K562 (cell line): ENCODE measurements at regions not wholly inside any gene's neighbourhood (a gene's known extent, or its start where the extent isn't known, plus 50 kb on each side); places are given as distances from the start of the nearest gene placed in this dataset.

Experiments used
- ATAC-seq: fragments of 200-7000 bp; cut with Tn5 transposase; 3 replicates; pipeline ENCODE4 v1.9.1; 2020; ENCODE audit warnings: moderate library complexity
- BruUV-seq: library from RNA; stranded (reverse); fragments of 400-500 nt; replicated peaks from 2 replicates; lab custom pipeline; 2021; lab: Mats Ljungman, UMichigan
- CTCF ChIA-PET: fragments of 300-600 bp; formaldehyde crosslinking; extraction: SDS; loops from one replicate; lab custom pipeline; 2021; ENCODE audit warnings: low intra/inter-chr PET ratio; lab: Yijun Ruan, JAX
- POLR2A ChIA-PET: fragments of 300-600, 350-650 bp; sonication (Branson Sonifier 250); formaldehyde crosslinking; extraction: SDS; loops from one replicate; lab custom pipeline; 2021; ENCODE audit warnings: antibody characterized with exemption, inconsistent platforms; lab: Yijun Ruan, JAX
- DNase-seq, 4 experiments: peaks; one replicate each; pipeline versions ENCODE4 v3.0.0 to v3.0.0-alpha.2; 2011 to 2018; ENCODE audit warnings: low spot score in 3 of 4, mixed read lengths in 3 of 4; ENCODE audit errors: extremely low read depth in 1 of 4
- FAIRE-seq: peaks from 2 replicates; lab custom pipeline; 2011; peaks lifted over from hg19 to GRCh38; lab: Jason Lieb, UNC
- H2AFZ ChIP-seq: 2 replicates; pipeline ENCODE4 v1.6.0; 2011; ENCODE audit warnings: low read depth, low read length, control low read depth, inconsistent platforms
- H3K27ac ChIP-seq: fragments of 200-600 bp; 3 replicates; pipeline ENCODE4 v1.8.0; 2011; ENCODE audit warnings: low read depth, mild to moderate bottlenecking, control low read depth, inconsistent platforms, low read length, moderate library complexity, mixed read lengths; ENCODE audit errors: extremely low read depth
- H3K27me3 ChIP-seq, 2 experiments: fragments of 300-600 bp in 1 of 2; 2 replicates in 1 of 2; 3 replicates in 1 of 2; pipeline versions ENCODE4 v1.6.0 to v1.8.0; 2011; ENCODE audit warnings: inconsistent platforms in 2 of 2, low read length in 2 of 2, mild to moderate bottlenecking in 1 of 2, mixed read lengths in 1 of 2, moderate library complexity in 1 of 2; ENCODE audit not compliant: control insufficient read depth in 2 of 2, insufficient read depth in 2 of 2
- H3K36me3 ChIP-seq: fragments of 300-600 bp; 3 replicates; pipeline ENCODE4 v1.8.0; 2011; ENCODE audit warnings: mild to moderate bottlenecking, low read length, inconsistent platforms; ENCODE audit not compliant: control insufficient read depth, insufficient read depth
- H3K4me1 ChIP-seq, 2 experiments: fragments of 200-600 bp in 1 of 2; replicated peaks in 1 of 2; 2 replicates in 1 of 2; 3 replicates in 1 of 2; pipeline versions ENCODE4 v1.5.1 to v1.8.0; 2011; ENCODE audit warnings: inconsistent platforms in 2 of 2, low read length in 2 of 2, mild to moderate bottlenecking in 1 of 2, mixed read lengths in 1 of 2, moderate library complexity in 1 of 2; ENCODE audit not compliant: control insufficient read depth in 2 of 2, insufficient read depth in 2 of 2
- H3K4me2 ChIP-seq: 2 replicates; pipeline ENCODE4 v1.6.1; 2011; ENCODE audit warnings: low read length, control low read depth, inconsistent platforms, mixed read lengths; ENCODE audit not compliant: insufficient read depth
- H3K4me3 ChIP-seq: fragments of 200-600 bp; sonication (generic), shearing (Covaris generic); 2 replicates; pipeline ENCODE4 v1.5.1; 2016; ENCODE audit warnings: control low read depth, inconsistent platforms
- H3K79me2 ChIP-seq: fragments of 200-600 bp; 3 replicates; pipeline ENCODE4 v1.8.0; 2011; ENCODE audit warnings: low read length, inconsistent platforms; ENCODE audit not compliant: control insufficient read depth, insufficient read depth
- H3K9ac ChIP-seq, 2 experiments: 2 replicates each; pipeline versions ENCODE4 v1.6.0 to v1.6.1; 2011; ENCODE audit warnings: low read depth in 2 of 2, low read length in 2 of 2, control low read depth in 1 of 2, inconsistent platforms in 1 of 2, mild to moderate bottlenecking in 1 of 2, mixed read lengths in 1 of 2; ENCODE audit not compliant: insufficient read depth in 1 of 2
- H3K9me1 ChIP-seq: one replicate; pipeline ENCODE4 v1.6.0; 2011; ENCODE audit warnings: inconsistent platforms, mild to moderate bottlenecking, low read length, moderate library complexity; ENCODE audit not compliant: control insufficient read depth, insufficient read depth
- H3K9me3 ChIP-seq: replicated peaks from 2 replicates; pipeline ENCODE4 v1.5.1; 2011; ENCODE audit warnings: low read depth, low read length, inconsistent platforms; ENCODE audit not compliant: control insufficient read depth, insufficient read depth
- H4K20me1 ChIP-seq: replicated peaks from 2 replicates; pipeline ENCODE4 v1.6.1; 2011; ENCODE audit warnings: low read length, inconsistent platforms, mixed read lengths; ENCODE audit not compliant: control insufficient read depth, insufficient read depth
- ATF7 ChIP-seq: fragments of 450-650 bp; IDR thresholded peaks from 2 replicates; pipeline ENCODE4 v1.7.1; 2014; ENCODE audit warnings: mild to moderate bottlenecking, moderate library complexity
- BCOR ChIP-seq: fragments of 450-650 bp; IDR thresholded peaks from 2 replicates; pipeline ENCODE4 v1.6.1; 2016
- CBX2 ChIP-seq: fragments of 200-600 bp; sonication (generic); IDR thresholded peaks from one replicate; pipeline ENCODE4 v1.6.1; 2012; ENCODE audit warnings: mild to moderate bottlenecking, low read length, inconsistent platforms; ENCODE audit not compliant: insufficient read depth, poor library complexity, severe bottlenecking
- CXXC5 ChIP-seq: fragments of 250-450 bp; sonication (Bioruptor Pico); IDR thresholded peaks from 2 replicates; pipeline ENCODE4 v1.8.0; 2022; ENCODE audit warnings: inconsistent platforms, mild to moderate bottlenecking, moderate library complexity
- LARP7 ChIP-seq: fragments of 450-650 bp; IDR thresholded peaks from 2 replicates; pipeline ENCODE4 v1.6.1; 2016
- MYNN ChIP-seq, 2 experiments: sonication (generic); formaldehyde crosslinking in 1 of 2; IDR thresholded peaks; 2 replicates each; pipeline versions ENCODE4 v1.5.0 to v1.6.1; 2016 to 2020; ENCODE audit warnings: antibody characterized with exemption in 1 of 2, missing genetic modification reagents in 1 of 2
- NR2C2 ChIP-seq, 2 experiments: fragments of 200-800 bp in 1 of 2; sonication (Bioruptor generic) in 1 of 2; sonication (generic) in 1 of 2; formaldehyde crosslinking in 1 of 2; IDR thresholded peaks; 2 replicates each; pipeline versions ENCODE4 v1.6.1 to v1.8.0; 2016 to 2022; ENCODE audit warnings: mild to moderate bottlenecking in 1 of 2, missing compliant biosample characterization in 1 of 2, missing genetic modification characterization in 1 of 2, missing genetic modification reagents in 1 of 2
- PYGO2 ChIP-seq: fragments of 450-650 bp; IDR thresholded peaks from 2 replicates; pipeline ENCODE4 v1.6.1; 2016; ENCODE audit warnings: mild to moderate bottlenecking, missing genetic modification characterization, moderate library complexity, missing compliant biosample characterization
- RB1 ChIP-seq: fragments of 450-650 bp; IDR thresholded peaks from 2 replicates; pipeline ENCODE4 v1.6.1; 2017; ENCODE audit warnings: low read depth, mild to moderate bottlenecking
- SETDB1 ChIP-seq: IDR thresholded peaks from one replicate; pipeline ENCODE4 v1.6.1; 2012; ENCODE audit warnings: low read length, control low read depth, inconsistent platforms
- TCF15 ChIP-seq: fragments of 250-450 bp; sonication (Bioruptor Pico); IDR thresholded peaks from 2 replicates; pipeline ENCODE4 v1.8.0; 2022; ENCODE audit warnings: moderate library complexity, mild to moderate bottlenecking, inconsistent platforms
- ZBTB26 ChIP-seq: fragments of 450-650 bp; formaldehyde crosslinking; IDR thresholded peaks from 2 replicates; pipeline ENCODE4 v1.4.0; 2022; ENCODE audit warnings: missing genetic modification characterization
- ZHX1 ChIP-seq: fragments of 150-350 bp; conservative IDR thresholded peaks from 2 replicates; pipeline ENCODE4 v1.6.1; 2014; ENCODE audit warnings: low read length
- ZNF143 ChIP-seq: sonication (generic); formaldehyde crosslinking; IDR thresholded peaks from 2 replicates; pipeline ENCODE4 v1.9.0; 2022; ENCODE audit warnings: mild to moderate bottlenecking, missing genetic modification reagents
- ZNF217 ChIP-seq: sonication (generic); formaldehyde crosslinking; IDR thresholded peaks from 2 replicates; pipeline ENCODE4 v1.8.0; 2022; ENCODE audit warnings: mild to moderate bottlenecking, missing genetic modification reagents
- ZNF347 ChIP-seq: fragments of 450-650 bp; formaldehyde crosslinking; IDR thresholded peaks from 2 replicates; pipeline ENCODE4 v1.4.0; 2020; ENCODE audit warnings: low read depth, mild to moderate bottlenecking, moderate library complexity
- WGBS: fragments of 100-300 bp; shearing (Covaris generic); methylation state at CpG from one replicate; pipeline ENCODE4 v1.1.6; 2016; ENCODE audit warnings: low coverage, mixed read lengths; ENCODE audit not compliant: insufficient coverage; ENCODE audit errors: missing lambda C conversion rate; 5-methylcytosine and 5-hydroxymethylcytosine counted together
- in situ Hi-C: fragments of 300-500 bp; cut with MboI; formaldehyde crosslinking; loops from 4 replicates; pipeline ENCODE4 v1.15.0; 2018; ENCODE audit warnings: inconsistent platforms, mixed read lengths
- intact Hi-C: fragments of 100-400 bp; cut with micrococcal nuclease; formaldehyde crosslinking; loops from 2 replicates; pipeline ENCODE4 v1.14.2; 2022

- Histone ChIP-seq H3K9me1 (no peaks in the 10 kb centered on the region), H3K4me2 (no peak overlapping the region), H2AFZ (no peak overlapping the region), H3K27ac (no peak overlapping the region), H3K9me3 (no peaks in the 10 kb centered on the region), H3K4me3 (no peak overlapping the region), H3K27me3 (no peaks in the 10 kb centered on the region), H3K79me2 (no peaks in the 10 kb centered on the region), H3K9ac (no peak overlapping the region), H3K36me3 (no peaks in the 10 kb centered on the region), H3K4me1 (no peaks in the 10 kb centered on the region), H4K20me1 (no peaks in the 10 kb centered on the region)
- no peak for FAIRE-seq
- ATAC-seq, result no peak
- in situ Hi-C loops (no loop called here), intact Hi-C loops (no loop called here)
- POLR2A ChIA-PET, result no interaction called here
- BruUV-seq, result no TSS peak
- CTCF ChIA-PET, result no interaction called here
- DNase-seq, result no peak
- TF ChIP-seq BCOR (no peak), ZNF347 (CRISPR knock-in tag) (no peak), TCF15 (no peak), ZHX1 (no peak), CBX2 (no peak), SETDB1 (no peak), MYNN (IDR thresholded peaks at IDR 0.05) (no peak), MYNN (CRISPR knock-in tag; IDR thresholded peaks at IDR 0.05) (no peak), PYGO2 (tag) (no peak), ZNF217 (CRISPR knock-in tag) (no peak), RB1 (no peak), CXXC5 (CRISPR knock-in tag) (no peak), LARP7 (no peak), ZBTB26 (CRISPR knock-in tag) (no peak), ATF7 (no peak), ZNF143 (CRISPR knock-in tag) (no peak), NR2C2 (CRISPR knock-in tag; IDR thresholded peaks at IDR 0.05) (no peak), NR2C2 (tag; IDR thresholded peaks at IDR 0.05) (no peak)
- WGBS, result 0% methylated on average over 2 of the region's 2 CpGs
Observed at GRCh38 chrX:99698451-99698850, 711.6 kb downstream of the PCDH19 start.
